Cardiac fibroblast (primary cell): ENCODE measurements at regions not wholly inside any gene's neighbourhood (a gene's known extent, or its start where the extent isn't known, plus 50 kb on each side); places are given as distances from the start of the nearest gene placed in this dataset.
"Not testable (repeated sequence)": the region's sequence is repeated elsewhere in the genome, so short reads cannot be mapped to it uniquely, and the experiment has no call there.

Source experiments
- DNase-seq, 2 donors: peaks; one replicate each; pipeline versions ENCODE4 v3.0.0 to v3.0.0-alpha.2; 2010; ENCODE audit warnings: low read depth in 2 of 2
- H3K4me3 ChIP-seq, 2 donors: replicated peaks in 1 of 2; 1 replicate in 1 of 2; 2 replicates in 1 of 2; pipeline ENCODE4 v1.5.1; 2011; ENCODE audit warnings: low read depth in 2 of 2, low read length in 2 of 2, mild to moderate bottlenecking in 2 of 2, moderate library complexity in 1 of 2
- TF ChIP-seq, protein P1 (sequence below): IDR thresholded peaks from one replicate; pipeline ENCODE4 v1.5.1; 2011; ENCODE audit warnings: low read depth, mild to moderate bottlenecking, low read length, inconsistent platforms

DNA sequence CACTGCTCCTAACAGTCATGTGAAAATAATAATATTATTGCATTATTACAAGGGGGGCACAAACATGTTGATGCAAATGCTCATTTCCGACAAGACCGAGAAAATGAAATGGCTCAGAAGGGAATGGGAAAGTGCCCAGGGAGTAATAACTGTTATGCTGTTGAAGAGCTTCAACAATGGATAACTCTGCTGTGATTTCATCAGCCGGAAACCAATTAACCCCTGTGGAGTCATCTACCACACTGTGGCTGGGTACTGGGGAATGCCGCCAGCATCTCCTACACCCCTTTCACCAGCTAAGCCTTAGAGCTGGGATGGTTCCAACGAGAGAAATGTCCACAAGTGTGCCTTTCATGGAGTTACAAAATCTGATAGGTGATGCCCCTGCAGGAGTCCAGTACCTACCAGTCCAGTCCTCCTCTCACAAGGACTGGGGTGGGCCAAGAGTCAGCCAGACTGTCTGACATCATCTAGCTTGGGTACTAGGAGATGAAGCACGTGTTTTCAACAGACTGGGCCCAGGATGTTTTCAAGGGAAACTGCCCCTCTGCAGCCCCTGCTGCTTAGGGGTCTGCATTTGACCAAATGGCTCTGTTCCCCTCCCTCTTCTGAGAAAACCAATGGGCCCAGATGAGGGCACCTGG is 509.3 kb upstream of the CCDC196 start:
- H3K4me3 ChIP-seq = no peak overlapping the region
- DNase-seq = peak; percentile 1 to 5
- TF ChIP-seq, protein P1, sequence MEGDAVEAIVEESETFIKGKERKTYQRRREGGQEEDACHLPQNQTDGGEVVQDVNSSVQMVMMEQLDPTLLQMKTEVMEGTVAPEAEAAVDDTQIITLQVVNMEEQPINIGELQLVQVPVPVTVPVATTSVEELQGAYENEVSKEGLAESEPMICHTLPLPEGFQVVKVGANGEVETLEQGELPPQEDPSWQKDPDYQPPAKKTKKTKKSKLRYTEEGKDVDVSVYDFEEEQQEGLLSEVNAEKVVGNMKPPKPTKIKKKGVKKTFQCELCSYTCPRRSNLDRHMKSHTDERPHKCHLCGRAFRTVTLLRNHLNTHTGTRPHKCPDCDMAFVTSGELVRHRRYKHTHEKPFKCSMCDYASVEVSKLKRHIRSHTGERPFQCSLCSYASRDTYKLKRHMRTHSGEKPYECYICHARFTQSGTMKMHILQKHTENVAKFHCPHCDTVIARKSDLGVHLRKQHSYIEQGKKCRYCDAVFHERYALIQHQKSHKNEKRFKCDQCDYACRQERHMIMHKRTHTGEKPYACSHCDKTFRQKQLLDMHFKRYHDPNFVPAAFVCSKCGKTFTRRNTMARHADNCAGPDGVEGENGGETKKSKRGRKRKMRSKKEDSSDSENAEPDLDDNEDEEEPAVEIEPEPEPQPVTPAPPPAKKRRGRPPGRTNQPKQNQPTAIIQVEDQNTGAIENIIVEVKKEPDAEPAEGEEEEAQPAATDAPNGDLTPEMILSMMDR = no peak

DNA sequence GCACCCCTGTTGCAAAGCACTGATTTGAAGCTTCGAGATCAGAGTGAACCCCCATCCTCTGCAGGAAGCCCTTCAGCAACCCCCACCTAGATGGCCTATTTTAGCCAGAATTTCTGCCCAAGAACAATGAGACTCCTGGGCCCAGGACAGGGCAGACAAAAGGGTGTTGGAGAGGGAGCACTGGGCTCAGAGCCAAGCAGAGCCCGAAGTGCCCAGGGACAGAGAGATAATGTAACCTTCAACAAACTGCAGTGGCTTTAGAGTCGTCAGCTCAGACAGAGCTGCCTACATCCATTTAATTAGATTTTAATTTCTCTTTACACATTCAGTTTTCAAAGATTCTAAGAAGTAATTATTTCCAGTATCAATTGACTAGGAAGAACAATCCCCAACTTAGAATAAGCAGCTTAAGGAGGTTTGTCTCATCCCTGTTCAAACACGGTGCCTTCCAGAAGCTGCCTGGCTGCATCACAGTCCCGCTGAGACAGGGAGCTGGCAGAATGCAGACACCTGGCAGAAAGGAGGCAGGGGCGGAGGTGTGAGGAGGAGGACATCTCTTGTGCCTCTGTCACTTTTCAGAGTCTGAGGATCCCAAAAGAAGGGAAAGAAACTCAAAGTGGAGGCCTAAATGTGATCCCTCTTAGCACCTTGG is 504.9 kb upstream of the CCDC196 start:
- no peak overlapping the region for H3K4me3 ChIP-seq
- TF ChIP-seq, protein P1 = no peak
- no peak for DNase-seq

DNA sequence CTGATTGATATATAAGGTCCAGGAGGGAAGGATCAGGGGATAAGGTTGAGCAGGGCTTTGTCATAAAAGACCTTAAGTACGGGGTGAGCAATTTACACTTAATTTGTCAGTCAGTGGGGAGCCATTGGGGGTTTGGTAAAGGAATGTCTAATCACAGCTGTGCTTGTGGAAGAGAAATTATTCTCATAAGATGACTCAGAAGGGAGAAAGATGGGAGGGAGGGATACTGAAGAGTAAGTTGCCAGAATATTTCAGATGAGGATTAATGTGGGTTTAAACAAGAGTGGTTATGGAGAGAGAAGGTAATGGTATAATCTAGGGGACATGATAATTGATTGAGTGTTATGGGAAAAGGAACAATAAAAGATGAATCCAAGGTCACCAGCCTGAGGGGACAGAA is 500.1 kb upstream of the CCDC196 start:
- TF ChIP-seq, protein P1 = no peak
- DNase-seq = no peak
- H3K4me3 ChIP-seq = no peak overlapping the region

DNA sequence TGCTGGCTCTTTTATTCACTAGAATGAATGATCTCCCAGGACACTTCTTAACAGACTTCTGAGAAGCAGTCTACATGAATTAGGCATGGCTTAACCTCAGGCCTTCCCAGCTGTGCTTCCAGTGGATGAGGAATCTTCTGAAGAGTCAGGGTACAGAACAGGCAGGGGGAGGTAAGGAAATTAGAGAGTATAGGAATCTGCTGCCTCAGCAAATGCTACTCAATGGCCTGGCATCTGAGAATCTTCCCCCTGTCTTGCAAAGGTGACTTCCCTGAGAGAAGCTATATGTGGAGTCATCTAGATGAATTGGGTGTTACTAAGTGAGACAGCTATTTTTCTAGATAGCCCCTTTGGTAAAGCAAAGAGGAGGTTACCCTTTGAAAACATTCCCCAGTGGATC is 496.2 kb upstream of the CCDC196 start:
- TF ChIP-seq, protein P1 = no peak
- no peak for DNase-seq
- H3K4me3 ChIP-seq = no peak overlapping the region

DNA sequence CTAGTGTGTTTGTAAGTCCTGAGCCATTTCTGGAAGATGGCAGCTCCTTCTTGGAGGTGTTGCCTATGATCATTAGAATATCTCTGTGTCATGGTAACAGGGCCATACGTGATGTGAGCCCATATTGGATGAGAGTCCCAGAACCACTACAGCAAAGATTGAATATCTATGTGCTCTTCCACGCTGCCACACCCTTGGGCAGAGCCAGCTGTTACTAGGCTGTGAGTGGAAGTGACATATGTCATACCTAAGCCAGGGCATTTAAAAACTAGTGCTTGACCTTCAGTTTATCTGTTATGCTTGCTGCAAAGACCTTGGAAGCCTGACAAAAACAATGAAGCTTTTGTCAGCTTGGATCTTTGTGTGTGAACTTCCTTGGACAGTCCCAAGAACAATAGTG is 495.1 kb upstream of the CCDC196 start:
- no peak overlapping the region for H3K4me3 ChIP-seq
- TF ChIP-seq, protein P1 = no peak
- DNase-seq = no peak

DNA sequence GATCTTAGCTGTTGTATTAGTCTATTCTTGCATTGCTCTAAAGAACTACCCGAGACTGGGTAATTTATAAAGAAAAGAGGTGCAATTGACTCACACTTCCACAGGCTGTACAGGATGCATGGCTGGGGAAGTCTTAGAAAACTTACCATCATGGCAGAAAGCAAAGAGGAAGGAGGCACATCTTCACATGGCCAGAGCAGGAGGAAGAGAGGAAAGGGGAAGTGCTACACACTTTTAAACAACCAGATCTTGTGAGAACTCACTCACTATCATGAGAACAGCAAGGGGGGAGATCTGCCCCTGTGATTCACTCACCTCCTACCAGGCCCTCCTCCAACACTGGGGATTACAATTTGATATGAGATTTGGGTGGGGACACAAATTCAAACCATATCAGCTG is 494.2 kb upstream of the CCDC196 start:
- DNase-seq, H3K4me3 ChIP-seq: not testable (repeated sequence)

DNA sequence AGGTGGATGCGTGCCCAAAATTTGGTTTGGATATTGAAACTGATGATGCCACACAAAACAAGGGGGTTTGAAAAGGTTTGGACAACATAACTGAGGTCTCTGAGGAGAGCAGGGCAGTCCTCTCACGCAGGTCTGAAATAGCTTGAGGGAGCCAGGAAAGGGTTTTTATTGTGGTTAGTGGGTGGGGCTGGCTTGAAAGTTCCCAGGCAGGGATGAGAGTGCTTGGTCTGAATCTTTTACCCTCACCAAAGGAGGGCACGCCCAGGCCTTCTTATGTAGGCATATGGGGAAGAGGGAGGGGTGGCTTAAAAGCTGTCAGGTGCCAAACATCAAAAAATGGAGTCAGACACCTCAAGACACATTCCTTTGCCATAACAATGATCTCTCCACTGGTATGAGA is 493.1 kb upstream of the CCDC196 start:
- no peak overlapping the region for H3K4me3 ChIP-seq
- TF ChIP-seq, protein P1 = no peak
- DNase-seq = no peak
